Bronchial epithelial cell (primary cell): ENCODE measurements at regions not wholly inside any gene's neighbourhood (a gene's known extent, or its start where the extent isn't known, plus 50 kb on each side); places are given as distances from the start of the nearest gene placed in this dataset.
"Not testable (repeated sequence)": the region's sequence is repeated elsewhere in the genome, so short reads cannot be mapped to it uniquely, and the experiment has no call there.

Experiments
- DNase-seq: peaks from one replicate; pipeline ENCODE4 v3.0.0-alpha.2; 2010; ENCODE audit warnings: low read depth
- FAIRE-seq: peaks from 2 replicates; lab custom pipeline; 2011; peaks lifted over from hg19 to GRCh38; lab: Jason Lieb, UNC
- H3K27me3 ChIP-seq: 2 replicates; pipeline ENCODE4 v1.5.1; 2011; ENCODE audit warnings: low read length; ENCODE audit not compliant: control insufficient read depth, insufficient read depth
- H3K36me3 ChIP-seq: 2 replicates; pipeline ENCODE4 v1.5.1; 2011; ENCODE audit warnings: low read length; ENCODE audit not compliant: control insufficient read depth, insufficient read depth
- H3K4me3 ChIP-seq: 2 replicates; pipeline ENCODE4 v1.5.1; 2011; ENCODE audit warnings: mild to moderate bottlenecking, low read depth, low read length, control low read depth
- CTCF ChIP-seq: IDR thresholded peaks from 2 replicates; pipeline ENCODE4 v1.5.1; 2011; ENCODE audit warnings: mild to moderate bottlenecking, moderate library complexity, low read length, control low read depth, inconsistent platforms; ENCODE audit not compliant: insufficient read depth, severe bottlenecking

GRCh38 chr21:24552491-24552890 lies 1054.8 kb downstream of the MRPL39 start:
- Histone ChIP-seq H3K27me3 (no peaks in the 10 kb centered on the region), H3K36me3 (no peaks in the 10 kb centered on the region), H3K4me3 (no peak overlapping the region)
- no peak for DNase-seq
- no peak for FAIRE-seq
- TF ChIP-seq CTCF, result no peak

- no peak for TF ChIP-seq CTCF
- no peak for DNase-seq
- Histone ChIP-seq H3K27me3 (no peaks in the 10 kb centered on the region), H3K36me3 (no peaks in the 10 kb centered on the region), H3K4me3 (no peak overlapping the region)
- FAIRE-seq, result no peak
Measured at GRCh38 chr21:24545807-24546361, 1061.4 kb downstream of the MRPL39 start.

GRCh38 chr21:24514081-24514733 lies 1093.1 kb downstream of the MRPL39 start:
- no peak for FAIRE-seq
- peak; percentile 7 for DNase-seq
- H3K27me3 ChIP-seq, result no peaks in the 10 kb centered on the region
- H3K4me3 ChIP-seq, result no peak overlapping the region
- TF ChIP-seq CTCF, result peak; percentile 10
- H3K36me3 ChIP-seq, result no peaks in the 10 kb centered on the region

GRCh38 chr21:24509131-24509530 lies 1098.2 kb downstream of the MRPL39 start:
- H3K27me3 ChIP-seq, result no peaks in the 10 kb centered on the region
- no peak for DNase-seq
- no peak for TF ChIP-seq CTCF

GRCh38 chr21:24486973-24487372 lies 1120.3 kb downstream of the MRPL39 start:
- H3K36me3 ChIP-seq, result no peaks in the 10 kb centered on the region
- no peak for FAIRE-seq
- no peak for TF ChIP-seq CTCF
- H3K4me3 ChIP-seq, result no peak overlapping the region
- no peaks in the 10 kb centered on the region for H3K27me3 ChIP-seq
- no peak for DNase-seq

More at GRCh38 chr21:24509131-24509530, 1098.2 kb downstream of the MRPL39 start:
- Histone ChIP-seq H3K4me3 (no peak overlapping the region), H3K36me3 (no peaks in the 10 kb centered on the region)
- FAIRE-seq, result no peak

- not testable (repeated sequence) for DNase-seq, H3K27me3 ChIP-seq, FAIRE-seq, H3K4me3 ChIP-seq, H3K36me3 ChIP-seq
Measured at GRCh38 chr21:24483361-24483760, 1123.9 kb downstream of the MRPL39 start.
